HG03469 (cell line): ENCODE measurements at regions not wholly inside any gene's neighbourhood (a gene's known extent, or its start where the extent isn't known, plus 50 kb on each side); places are given as distances from the start of the nearest gene placed in this dataset.
"Not testable (repeated sequence)": the region's sequence is repeated elsewhere in the genome, so short reads cannot be mapped to it uniquely, and the experiment has no call there.

Experiments used
- ATAC-seq: cut with Tn5 transposase; IDR thresholded peaks from one replicate; pipeline ENCODE4 v1.9.1; 2021; ENCODE audit warnings: mild to moderate bottlenecking, moderate library complexity, moderate number of reproducible peaks; ENCODE audit not compliant: unreplicated experiment

DNA sequence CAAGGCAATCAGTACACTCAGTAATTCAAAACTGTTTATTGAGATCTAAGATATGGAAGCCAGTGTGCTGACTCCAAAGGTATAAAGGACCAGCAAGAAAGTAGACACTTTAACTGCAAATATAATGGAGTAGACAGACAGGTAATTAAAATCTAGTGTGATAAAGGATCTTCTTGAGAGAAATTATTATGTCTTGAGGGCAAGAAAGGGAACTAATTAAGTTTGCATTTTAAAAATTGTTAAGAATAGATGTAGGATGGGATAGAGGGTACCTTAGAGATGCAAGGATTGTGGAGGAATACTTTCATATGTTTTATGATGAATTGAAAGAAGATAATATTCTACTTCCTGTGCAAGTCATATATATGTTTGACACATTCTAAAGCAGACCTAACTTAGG lies 825.3 kb downstream of the LTN1 start:
- ATAC-seq, result no peak

DNA sequence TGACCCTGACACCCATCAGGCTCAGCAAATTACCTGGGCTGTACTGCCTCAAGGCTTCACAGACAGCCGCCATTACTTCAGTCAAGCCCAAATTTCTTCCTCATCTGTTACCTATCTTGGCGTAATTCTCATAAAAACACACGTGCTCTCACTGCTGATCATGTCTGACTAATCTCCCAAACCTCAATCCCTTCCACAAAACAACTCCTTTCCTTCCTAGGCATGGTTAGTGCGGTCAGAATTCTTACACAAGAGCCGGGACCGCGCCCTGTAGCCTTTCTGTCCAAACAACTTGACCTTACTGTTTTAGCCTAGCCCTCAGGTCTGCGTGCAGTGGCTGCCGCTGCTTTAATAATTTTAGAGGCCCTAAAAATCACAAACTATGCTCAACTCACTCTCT lies 828.2 kb downstream of the LTN1 start:
- ATAC-seq, result not testable (repeated sequence)

DNA sequence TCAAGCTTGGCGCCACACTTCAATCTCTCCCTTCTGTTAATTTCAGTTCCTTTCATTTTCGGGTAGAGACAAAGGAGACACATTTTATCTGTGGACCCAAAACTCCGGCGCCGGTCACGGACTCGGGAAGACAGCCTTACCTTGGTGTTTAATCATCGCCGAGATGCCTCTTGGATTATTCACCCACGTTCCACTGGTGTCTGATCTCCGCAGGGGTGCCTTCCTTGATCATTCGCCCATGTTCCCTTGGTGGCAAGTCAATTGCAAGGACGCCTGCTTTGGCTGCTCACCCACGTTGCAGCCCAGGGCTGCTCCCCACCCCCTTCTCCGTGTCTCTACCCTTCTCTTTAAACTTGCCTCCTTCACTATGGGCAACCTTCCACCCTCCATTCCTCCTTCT lies 830.6 kb downstream of the LTN1 start:
- ATAC-seq, result not testable (repeated sequence)

DNA sequence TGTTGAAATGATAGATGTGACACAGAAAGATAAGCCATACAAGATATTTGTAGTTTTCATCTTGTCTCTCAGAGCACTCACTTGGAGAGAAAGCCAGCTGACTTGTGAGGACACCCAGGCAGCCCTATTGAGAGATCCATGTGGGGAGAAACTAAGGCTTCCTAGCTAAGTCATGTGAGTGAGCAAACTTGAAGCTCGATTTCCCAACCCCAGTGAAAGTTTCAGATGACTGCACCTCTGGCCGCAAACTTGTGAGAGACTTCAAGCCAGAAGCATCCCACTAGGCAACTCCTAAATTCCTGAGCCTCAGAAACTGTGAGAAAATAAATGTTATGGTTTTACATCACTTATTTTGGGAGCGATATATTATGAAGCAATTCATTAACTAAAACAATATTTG lies 832.3 kb downstream of the LTN1 start:
- ATAC-seq, result no peak

DNA sequence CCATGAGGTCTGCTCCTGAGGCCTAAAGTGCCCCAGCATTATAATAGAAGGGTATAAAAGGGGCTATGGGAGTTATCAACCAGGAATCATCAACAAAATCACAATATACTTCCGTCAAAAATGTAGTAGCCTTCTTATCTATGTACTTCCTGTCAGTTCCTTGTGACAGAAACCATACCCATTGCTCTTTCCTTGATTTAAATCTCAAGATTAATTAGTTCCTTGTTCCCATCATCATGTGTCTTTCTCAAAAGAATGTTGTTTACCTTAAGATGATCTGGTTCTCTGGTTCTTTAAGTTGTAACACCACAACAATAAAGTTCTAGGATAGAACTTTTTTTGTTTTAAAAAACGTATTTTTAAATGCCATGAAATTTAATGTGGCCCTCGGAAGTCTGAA lies 833.3 kb downstream of the LTN1 start:
- no peak for ATAC-seq

DNA sequence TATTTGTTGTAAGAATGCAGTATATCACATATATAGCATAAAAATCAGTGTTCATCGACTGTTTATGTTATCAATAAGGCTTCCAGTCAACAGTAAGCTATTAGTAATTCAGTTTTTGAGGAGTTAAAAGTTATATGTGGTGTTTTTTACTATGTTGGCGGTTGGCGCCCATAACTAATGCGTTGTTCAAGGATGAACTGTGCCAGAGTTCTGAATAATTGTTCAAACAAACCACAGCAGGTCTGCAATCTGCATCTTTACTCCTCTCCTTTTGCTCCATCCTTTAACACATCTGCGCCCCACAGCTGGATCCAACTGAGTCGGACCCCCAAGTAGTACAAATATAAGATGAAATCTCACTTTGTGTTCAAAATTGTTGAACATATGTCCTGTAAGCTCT lies 836.1 kb downstream of the LTN1 start:
- ATAC-seq, result no peak

DNA sequence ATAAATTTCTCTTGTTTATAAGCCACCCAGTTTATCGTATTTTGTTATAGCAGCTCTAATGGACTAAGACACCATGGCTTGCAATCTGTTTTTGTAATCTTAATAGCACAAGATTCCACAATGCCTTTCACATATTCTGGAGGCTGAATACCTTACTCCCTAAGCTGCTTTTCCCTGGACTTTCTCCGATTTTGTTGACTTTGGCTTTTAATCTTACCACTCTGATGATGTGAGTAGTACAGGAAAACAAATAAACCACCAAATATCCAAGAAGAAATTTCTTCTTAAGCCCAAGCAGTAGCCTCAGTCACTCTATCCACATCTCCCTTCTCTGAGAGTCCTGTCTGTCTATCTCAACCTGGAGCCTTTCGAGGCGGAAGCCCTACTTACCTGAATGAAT lies 838.6 kb downstream of the LTN1 start:
- no peak for ATAC-seq

DNA sequence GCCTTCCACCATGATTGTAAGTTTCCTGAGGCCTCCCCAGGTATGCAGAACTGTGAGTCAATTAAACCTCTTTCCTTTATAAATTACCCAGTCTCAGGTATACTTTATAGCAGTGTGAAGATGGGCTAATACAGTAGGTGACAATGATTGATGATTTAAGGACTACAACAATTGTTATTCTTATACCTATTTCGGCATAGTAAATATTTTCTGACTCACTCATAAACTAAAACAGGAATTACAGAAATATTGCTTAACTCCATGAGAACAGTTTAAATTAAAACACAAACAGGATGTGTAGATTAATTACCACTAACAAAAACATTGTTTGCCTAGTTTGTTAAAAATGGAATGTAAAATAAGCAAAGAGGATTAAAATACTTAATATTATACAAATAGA lies 839.9 kb downstream of the LTN1 start:
- no peak for ATAC-seq

DNA sequence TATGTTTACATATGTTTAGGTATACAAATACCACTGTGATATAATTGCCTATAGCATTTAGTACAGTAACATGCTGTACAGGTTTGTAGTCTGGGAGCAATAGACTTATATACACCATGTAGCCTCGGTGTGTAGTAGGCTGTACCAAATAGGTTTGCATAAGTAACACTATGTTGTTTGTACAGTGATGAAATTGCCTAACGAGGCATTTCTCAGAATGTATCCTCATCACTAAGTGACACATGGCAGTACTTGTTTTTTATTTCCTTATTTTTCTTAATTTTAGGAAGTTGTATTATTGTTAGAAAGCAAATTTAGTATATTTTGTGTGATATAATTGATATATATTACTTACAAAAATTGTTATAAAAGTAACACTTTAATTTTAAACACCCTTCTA lies 840.9 kb downstream of the LTN1 start:
- ATAC-seq, result no peak

DNA sequence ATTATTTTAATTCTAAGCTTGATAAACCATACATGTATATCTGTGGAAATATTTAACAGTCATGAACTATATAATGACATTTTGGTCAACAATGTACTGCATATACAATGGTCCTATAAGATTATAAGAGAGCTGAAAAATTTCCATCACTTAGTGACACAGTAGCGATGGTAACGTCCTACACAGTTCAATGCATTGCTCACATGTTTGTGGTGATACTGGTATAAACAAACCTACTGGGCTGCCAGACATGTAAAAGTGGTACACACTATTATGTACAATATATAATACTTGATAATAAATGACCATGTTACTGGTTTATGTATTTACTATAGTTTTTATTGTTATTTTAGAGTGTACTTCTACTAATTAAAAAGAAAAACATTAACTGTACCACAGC lies 841.9 kb downstream of the LTN1 start:
- ATAC-seq, result no peak

DNA sequence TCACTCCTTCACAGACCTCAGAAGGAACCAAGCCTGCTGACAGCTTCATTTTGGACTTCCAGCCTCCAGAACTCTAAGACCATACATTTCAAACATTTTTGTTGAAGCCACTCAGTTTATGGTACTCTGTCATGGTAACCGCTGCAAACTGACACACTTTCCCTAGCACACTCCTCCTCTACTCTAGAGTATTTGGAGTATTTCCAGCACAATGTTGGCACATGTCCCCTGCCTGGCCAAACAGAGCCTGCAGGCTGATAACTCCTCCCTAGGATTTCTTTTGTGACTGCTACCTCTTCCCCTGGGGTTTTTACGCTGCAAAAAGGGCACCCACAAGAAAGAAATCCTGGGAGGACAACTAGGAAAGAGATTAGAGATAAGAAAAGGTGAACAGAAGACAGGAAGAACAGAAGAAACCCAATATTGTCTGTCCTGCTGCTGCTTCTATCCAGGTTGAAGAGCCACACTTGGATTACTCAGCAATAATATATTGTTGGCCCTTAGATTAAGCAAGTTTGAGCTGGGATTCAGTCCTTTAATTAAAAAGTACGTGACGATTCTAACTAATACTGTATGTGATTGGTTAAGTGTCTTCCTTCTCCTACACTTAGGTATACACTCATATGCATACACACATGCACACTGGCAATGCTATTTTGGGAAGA lies 844.1 kb downstream of the LTN1 start:
- no peak for ATAC-seq

DNA sequence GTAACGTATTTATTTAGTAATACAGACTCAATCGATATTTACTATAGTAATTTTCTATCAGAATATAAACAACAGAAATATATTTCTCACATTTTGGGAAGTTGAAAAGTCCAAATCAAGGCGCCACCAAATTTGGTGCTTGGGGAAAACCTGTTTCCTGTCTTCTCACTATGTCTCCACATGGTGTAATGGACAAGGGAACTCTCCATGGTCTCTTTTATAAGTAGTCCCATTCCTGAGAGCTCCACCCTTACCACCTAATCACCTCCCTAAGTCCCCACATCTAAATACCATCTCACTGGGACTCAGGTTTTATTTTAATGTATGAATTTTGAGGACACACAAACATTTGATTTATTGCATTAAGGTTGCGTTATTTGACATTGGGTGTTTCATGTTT lies 848.0 kb downstream of the LTN1 start:
- ATAC-seq, result no peak

DNA sequence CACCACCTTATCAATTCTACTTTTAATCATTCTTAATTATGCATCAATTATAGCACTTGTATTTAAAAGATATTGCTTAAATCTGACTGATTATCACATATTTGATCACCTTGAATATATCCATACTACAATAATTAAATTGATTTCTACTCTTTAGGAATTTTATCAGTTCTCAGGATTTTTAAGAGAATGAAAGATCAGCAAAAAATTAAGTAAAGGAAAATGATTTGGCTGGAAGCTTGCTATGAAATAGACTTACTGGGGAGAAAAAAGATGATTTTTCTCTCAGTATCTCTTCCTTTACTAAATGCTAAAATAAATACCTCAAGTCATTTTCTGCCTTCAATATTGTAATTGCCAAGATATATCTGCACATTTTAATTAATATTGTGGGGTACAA lies 848.6 kb downstream of the LTN1 start:
- ATAC-seq, result no peak

DNA sequence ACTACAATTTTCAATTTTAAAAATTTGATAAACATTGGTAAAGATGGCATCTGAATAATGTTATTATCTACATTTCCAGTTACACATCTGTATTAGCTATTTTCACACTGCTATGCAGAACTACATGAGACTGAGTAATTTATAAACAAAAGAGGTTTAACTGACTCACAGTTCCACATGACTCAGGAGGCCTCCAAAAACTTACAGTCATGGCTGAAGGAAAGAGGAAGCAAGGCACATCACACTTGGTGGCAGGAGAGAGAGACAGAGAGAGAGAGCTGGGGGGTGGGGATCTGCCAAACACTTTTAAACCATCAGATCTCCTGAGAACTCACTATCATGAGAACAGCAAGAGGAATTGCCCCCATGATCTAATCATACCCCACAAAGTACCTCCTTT lies 850.0 kb downstream of the LTN1 start:
- ATAC-seq, result no peak

DNA sequence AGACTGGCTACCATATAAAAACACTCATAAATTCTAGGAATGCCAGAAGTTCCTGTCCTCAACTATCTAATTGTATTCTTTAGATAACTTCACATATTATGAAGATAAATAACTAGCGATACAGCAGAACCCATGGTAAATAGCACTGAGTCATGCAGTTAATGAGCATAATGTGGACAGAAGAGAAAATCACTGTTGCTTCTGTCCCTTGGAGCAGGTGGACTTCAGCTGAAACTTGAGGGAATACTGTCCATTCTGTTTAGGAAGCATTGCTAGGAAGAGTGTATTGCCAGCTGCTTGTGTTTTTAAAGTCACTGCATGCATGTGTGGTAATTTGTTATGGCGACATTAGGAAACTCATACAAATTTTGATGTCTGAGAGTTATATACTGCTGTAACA lies 854.4 kb downstream of the LTN1 start:
- ATAC-seq, result no peak

DNA sequence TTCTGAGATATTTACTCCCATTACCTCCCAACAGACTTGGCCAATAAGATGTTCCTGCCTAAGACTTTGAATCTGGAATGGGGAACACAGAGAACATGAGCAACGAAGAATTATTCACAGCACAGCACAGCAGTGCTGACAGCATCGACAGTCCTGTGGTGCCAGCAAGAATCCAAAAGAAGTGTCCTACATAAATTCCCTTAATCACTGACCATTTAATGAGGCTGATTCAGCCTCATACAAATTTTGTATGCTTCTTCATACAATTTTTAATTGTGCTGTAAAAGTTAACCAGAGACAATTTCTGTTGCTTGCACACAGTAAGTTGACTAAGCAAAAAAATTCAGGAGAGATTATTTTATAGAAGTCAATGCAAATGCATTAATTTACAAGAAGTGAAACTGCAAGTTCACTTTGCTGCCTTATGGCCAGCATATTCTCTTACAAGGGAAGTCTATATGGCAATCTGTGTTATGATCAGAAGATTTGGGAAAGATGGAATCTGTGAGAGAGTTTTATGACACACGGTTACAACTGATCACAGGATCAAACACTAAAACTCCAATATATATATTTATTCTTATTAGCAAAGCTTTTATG lies 855.9 kb downstream of the LTN1 start:
- no peak for ATAC-seq

DNA sequence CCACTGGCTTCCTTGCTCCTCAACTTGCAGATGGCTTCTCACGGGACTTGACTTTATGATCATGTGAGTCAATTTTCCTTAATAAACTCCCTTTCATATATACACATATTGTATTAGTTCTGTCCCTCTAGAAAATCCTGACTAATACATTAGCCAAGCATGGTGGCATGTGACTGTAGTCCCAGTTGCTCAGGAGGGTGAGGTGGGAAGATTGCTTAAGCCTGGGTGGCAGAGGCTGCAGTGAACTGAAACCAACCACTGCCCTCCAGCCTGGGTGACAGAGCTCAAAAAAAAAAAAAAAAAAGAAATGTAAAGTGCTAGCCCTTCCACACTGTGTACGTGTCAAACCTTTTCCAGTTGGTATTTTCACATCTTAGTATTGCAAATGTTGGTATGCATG lies 857.0 kb downstream of the LTN1 start:
- ATAC-seq, result no peak

DNA sequence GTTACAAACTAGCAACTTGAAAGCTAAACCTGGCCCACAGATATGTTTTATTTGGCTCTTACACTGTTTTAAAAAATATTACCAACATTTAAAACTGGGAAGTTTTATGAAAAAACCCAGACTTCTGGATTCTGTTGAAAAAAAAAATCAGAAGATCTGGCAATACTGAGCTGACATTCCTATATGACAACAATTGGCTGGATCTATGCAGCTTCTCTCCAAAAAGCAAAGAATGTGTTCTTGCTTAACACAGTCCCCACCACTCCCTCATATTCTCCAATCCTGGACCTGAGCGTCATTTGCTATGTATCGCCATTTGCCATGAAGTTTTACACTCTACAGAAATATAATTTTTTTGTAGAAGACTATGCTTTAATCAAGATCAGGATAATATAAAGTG lies 859.6 kb downstream of the LTN1 start:
- ATAC-seq, result no peak

DNA sequence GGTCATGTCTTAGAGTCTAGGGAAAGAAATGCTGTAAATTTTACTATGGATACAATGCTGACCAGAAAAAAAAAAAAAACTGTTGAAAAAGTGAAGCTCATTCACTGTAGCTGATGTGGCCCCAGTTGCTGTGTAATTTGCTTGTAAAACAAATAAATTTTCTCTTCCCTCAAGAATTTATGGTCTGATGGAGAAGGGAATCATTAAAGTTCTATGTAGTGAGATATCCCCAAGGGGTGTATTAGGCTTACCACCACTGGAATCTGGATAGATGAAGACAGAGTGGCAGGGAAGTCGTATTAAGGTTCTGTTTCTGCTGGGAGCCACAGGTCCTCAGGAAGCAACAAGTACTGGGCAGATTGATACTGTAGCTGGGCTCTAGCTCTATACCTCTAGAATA lies 860.0 kb downstream of the LTN1 start:
- ATAC-seq, result no peak

DNA sequence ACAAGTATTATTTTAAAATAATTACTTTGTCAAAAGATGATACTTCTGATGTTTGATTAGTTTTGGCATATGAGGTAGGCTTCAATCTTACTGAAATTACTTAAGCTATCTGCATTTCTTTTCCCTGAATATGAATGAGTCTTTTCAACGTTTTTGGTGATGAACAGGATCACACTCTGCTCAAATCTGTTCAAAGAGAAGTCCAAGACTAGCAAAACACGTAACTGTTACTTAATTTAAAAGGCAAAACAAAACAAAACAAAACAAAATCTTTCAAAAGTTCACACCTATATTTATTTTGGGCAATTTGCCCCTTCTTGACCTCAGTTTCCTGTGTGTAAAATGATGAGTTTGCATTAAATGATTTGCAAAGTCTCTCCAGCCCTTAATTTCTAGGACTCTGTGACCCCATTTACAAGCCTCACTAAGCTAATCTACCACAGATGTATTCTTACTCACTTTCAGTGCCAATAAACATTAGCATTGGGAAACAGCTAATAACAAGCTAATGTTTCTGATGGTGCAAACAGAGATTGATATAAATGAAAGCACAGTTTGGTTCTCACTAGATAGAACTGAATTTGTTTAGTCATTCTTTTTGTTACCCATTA lies 865.4 kb downstream of the LTN1 start:
- ATAC-seq, result no peak

DNA sequence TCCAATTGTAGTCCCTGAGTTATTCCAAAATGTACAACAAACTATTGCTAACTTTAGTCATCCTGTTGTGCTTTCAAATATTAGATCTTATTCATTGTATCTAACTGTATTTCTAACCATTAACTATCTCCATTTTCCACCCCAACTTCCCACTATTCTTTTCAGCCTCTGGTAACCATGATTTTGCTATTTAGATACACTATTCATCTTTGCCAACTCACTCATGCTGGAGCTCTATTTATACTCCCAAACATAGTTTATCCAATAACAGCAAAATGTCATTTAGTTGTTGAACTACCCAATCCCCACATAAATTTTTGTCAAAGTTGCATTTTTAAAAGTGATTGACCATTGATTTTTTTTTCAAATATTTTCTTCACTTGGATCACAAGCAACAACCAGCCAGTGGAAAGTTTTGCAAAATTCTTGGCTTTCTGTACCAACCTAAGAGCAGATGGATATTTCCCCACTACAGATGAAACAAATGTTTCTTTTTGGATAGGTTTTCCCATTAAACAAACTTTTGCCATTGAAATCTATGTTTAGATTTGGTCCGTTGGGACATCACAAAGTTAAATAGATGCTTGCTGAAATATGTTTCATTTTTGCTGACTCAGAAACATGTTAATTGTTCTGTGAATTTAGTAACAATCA lies 866.0 kb downstream of the LTN1 start:
- no peak for ATAC-seq

DNA sequence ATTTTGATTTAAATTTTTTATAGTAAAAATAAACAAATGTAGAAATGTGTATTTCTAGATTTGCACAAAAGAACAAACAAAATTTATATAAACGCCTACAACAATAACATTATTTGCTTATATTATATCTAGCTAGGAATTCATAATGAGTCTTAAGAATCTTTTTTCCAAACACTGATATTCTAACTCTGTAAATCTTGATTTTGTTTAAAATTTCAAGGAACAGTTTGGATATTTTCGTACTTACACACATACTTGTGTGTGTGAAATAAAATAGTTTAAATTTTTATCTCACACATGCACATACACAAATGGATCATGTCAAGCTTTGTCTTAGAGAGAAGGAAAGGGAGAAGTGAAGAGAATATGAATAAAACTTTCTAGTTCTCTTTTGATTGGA lies 868.1 kb downstream of the LTN1 start:
- no peak for ATAC-seq
